ENCODE measurements at regions not wholly inside any gene's neighbourhood (a gene's known extent, or its start where the extent isn't known, plus 50 kb on each side); places are given as distances from the start of the nearest gene placed in this dataset.

DNA sequence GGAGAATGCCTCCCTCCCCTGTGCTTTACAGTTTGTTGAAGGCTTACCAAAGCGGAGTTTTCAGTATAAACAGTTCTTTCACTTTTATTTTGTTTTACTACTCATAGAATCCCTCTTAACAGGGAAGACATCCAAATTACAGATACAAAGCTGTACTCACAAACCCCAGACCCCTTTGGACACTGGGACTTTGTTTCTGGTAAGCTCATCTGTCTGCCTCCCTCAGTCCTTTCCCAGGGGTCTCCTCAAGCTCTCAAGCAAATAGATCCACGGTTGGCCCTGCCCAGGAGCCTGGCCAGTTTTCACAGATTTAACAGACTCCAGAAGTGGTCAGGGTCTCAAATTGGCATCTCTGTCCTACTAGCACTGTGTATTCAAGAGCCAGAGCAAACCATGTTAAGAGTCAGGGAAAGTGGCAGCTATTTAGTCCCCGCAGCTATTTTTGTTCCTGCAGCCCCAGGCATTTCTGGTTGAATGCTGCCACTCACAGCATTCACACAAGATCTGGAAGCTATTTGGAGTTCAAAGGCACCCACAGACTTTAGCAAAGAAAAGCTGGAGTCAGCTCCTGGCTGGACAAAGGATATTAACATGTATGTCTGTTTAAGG lies 54.2 kb downstream of the TMEM100 start:
- no peak overlapping the region for H3K27ac ChIP-seq
- no peak for DNase-seq (ENCODE audit: extremely low spot score in 2 of 2)
- H3K4me1 ChIP-seq: peaks cover 12% of the 10 kb centered on the region
- H3K9me3 ChIP-seq: no peaks in the 10 kb centered on the region
- intact Hi-C loops (cut with DNase I): no loop called here
- no peak overlapping the region for H3K4me3 ChIP-seq
- no peak for TF ChIP-seq POLR2AphosphoS5 (IDR thresholded peaks at IDR 0.05; ENCODE audit: insufficient read depth in 1 of 2, low read depth in 1 of 2)
- TF ChIP-seq, protein P1, sequence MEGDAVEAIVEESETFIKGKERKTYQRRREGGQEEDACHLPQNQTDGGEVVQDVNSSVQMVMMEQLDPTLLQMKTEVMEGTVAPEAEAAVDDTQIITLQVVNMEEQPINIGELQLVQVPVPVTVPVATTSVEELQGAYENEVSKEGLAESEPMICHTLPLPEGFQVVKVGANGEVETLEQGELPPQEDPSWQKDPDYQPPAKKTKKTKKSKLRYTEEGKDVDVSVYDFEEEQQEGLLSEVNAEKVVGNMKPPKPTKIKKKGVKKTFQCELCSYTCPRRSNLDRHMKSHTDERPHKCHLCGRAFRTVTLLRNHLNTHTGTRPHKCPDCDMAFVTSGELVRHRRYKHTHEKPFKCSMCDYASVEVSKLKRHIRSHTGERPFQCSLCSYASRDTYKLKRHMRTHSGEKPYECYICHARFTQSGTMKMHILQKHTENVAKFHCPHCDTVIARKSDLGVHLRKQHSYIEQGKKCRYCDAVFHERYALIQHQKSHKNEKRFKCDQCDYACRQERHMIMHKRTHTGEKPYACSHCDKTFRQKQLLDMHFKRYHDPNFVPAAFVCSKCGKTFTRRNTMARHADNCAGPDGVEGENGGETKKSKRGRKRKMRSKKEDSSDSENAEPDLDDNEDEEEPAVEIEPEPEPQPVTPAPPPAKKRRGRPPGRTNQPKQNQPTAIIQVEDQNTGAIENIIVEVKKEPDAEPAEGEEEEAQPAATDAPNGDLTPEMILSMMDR (IDR thresholded peaks at IDR 0.05): no peak
- no peak for TF ChIP-seq POLR2A (IDR thresholded peaks at IDR 0.05)
- no peaks in the 10 kb centered on the region for H3K27me3 ChIP-seq
- no peaks in the 10 kb centered on the region for H3K36me3 ChIP-seq

DNA sequence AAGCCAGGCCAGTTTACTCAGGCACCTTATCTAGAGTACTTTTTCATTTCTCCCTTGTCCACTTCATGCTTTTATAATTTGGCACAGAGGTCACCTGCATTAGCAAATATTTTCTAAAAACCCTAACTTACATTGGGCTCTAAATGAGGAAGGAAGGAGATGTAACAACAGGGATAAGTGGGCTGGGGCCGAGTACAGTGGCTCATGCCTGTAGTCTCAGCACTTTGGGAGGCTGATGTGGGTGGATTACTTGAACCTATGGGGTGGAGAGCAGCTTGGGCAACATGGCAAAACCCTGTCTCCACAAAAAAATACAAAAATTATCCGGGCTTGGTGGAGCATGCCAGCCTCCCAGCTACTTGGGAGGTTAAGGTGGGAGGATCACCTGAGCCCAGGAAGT lies 55.9 kb downstream of the TMEM100 start:
- TF ChIP-seq, protein P1 (IDR thresholded peaks at IDR 0.05): no peak
- TF ChIP-seq POLR2A (IDR thresholded peaks at IDR 0.05) (no peak), POLR2AphosphoS5 (IDR thresholded peaks at IDR 0.05; ENCODE audit: insufficient read depth in 1 of 2, low read depth in 1 of 2) (no peak)
- no peaks in the 10 kb centered on the region for H3K9me3 ChIP-seq
- H3K4me1 ChIP-seq: no peaks in the 10 kb centered on the region
- no peak overlapping the region for H3K4me3 ChIP-seq
- intact Hi-C loops (cut with DNase I): no loop called here
- DNase-seq (ENCODE audit: extremely low spot score in 2 of 2): no peak
- H3K27ac ChIP-seq: no peak overlapping the region
- no peaks in the 10 kb centered on the region for H3K36me3 ChIP-seq
- no peaks in the 10 kb centered on the region for H3K27me3 ChIP-seq

DNA sequence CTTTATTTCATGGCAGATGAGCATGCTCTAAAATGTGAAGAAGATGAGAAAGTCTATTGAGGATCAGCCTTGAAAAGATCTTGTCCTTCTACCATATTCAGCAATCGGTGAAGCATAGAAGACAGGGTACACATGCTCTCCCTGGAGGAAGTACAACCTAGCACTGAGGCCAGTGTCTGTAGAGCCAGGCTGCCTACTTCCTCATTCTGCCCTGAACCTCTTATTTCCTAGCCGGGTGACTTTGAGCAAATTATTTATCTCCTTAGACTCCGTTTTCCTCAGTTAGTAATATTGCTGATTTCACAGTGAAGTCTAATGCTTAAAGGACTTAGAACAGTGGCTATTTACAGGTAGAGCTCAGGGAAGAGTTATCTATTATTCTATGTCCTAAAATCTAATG lies 58.4 kb downstream of the TMEM100 start:
- Histone ChIP-seq H3K27ac (no peak overlapping the region), H3K36me3 (no peaks in the 10 kb centered on the region), H3K4me3 (no peak overlapping the region), H3K9me3 (no peaks in the 10 kb centered on the region), H3K4me1 (no peaks in the 10 kb centered on the region), H3K27me3 (no peaks in the 10 kb centered on the region)
- DNase-seq (ENCODE audit: extremely low spot score in 2 of 2): no peak
- intact Hi-C loops (cut with DNase I): no loop called here
- no peak for TF ChIP-seq POLR2A (IDR thresholded peaks at IDR 0.05)
- TF ChIP-seq, protein P1 (IDR thresholded peaks at IDR 0.05): no peak
- no peak for TF ChIP-seq POLR2AphosphoS5 (IDR thresholded peaks at IDR 0.05; ENCODE audit: insufficient read depth in 1 of 2, low read depth in 1 of 2)

DNA sequence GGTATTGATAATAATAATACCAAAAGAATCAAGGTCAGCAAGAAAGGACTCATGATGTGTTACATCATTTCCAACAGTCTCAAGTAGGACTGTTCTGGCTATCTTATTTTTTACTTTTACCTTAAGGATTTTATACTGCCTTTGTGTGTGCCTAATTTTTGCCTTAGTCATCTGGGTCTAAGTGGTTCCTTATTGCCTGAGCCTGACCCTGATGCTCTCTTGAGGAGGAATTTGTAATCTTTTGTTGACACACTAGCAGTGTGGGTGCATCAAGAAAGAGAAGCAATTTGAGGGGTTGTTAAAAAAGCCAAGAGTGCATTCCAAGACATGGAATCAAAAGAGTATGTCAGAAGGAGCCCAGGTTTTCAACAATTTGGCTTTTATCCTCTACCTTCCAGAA lies 59.3 kb downstream of the TMEM100 start:
- no peak for DNase-seq (ENCODE audit: extremely low spot score in 2 of 2)
- no peaks in the 10 kb centered on the region for H3K4me1 ChIP-seq
- no peak for TF ChIP-seq POLR2A (IDR thresholded peaks at IDR 0.05)
- no peak for TF ChIP-seq POLR2AphosphoS5 (IDR thresholded peaks at IDR 0.05; ENCODE audit: insufficient read depth in 1 of 2, low read depth in 1 of 2)
- TF ChIP-seq, protein P1 (IDR thresholded peaks at IDR 0.05): no peak
- no peak overlapping the region for H3K4me3 ChIP-seq
- intact Hi-C loops (cut with DNase I): no loop called here
- no peaks in the 10 kb centered on the region for H3K27me3 ChIP-seq
- H3K27ac ChIP-seq: no peak overlapping the region
- no peaks in the 10 kb centered on the region for H3K9me3 ChIP-seq
- H3K36me3 ChIP-seq: no peaks in the 10 kb centered on the region

DNA sequence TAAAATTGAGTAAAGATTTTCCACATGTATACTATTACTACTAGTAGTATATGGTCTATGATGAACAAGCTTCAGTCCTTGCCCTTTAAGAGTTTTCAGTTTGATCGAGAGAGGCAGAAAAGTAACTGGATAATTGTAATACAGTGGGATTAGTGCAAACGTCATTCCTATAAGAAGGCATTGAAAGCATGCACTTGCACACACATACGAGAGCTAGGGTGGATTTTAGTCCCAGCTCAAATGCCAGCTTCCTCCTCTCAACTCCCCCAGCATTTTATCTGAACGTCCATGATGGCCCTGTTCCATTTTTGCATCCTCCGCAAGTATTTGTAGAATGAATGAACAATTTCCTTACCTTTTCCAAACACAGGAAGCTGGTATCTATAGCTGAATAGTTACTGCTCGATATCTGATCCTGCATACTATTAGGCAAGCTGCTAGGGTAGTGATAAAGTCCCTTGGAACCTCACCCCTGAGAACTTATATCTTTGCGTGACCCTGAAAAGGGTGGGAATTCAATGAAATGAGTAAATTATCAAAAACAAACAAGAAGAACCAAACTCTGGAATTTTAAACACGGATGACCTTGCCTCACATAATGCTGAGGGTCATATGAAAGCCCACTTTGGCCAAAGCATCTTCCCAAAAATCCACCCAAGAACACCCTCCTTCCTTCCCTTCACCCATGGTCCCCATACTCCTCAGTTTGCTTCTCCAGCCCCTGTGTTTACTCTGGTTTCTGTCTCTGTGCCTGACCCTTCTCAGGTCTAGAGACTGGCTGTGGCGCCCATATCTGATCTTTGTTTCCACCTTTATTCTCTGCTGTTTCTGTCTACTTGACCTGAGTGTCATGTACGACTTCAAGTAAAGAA lies 60.5 kb downstream of the TMEM100 start:
- intact Hi-C loops (cut with DNase I): no loop called here
- Histone ChIP-seq H3K4me1 (no peaks in the 10 kb centered on the region), H3K27me3 (no peaks in the 10 kb centered on the region), H3K9me3 (no peaks in the 10 kb centered on the region), H3K27ac (no peak overlapping the region), H3K36me3 (no peaks in the 10 kb centered on the region), H3K4me3 (no peak overlapping the region)
- TF ChIP-seq POLR2A (IDR thresholded peaks at IDR 0.05) (no peak), POLR2AphosphoS5 (IDR thresholded peaks at IDR 0.05; ENCODE audit: insufficient read depth in 1 of 2, low read depth in 1 of 2) (no peak)
- TF ChIP-seq, protein P1 (IDR thresholded peaks at IDR 0.05): no peak
- DNase-seq (ENCODE audit: extremely low spot score in 2 of 2): no peak

Data from vagina (tissue), 2 donors.